M059J (cell line): ENCODE measurements at regions not wholly inside any gene's neighbourhood (a gene's known extent, or its start where the extent isn't known, plus 50 kb on each side); places are given as distances from the start of the nearest gene placed in this dataset.
"Not testable (repeated sequence)": the region's sequence is repeated elsewhere in the genome, so short reads cannot be mapped to it uniquely, and the experiment has no call there.

Source experiments
- DNase-seq: peaks from one replicate; pipeline ENCODE4 v3.0.0-alpha.2; 2012; ENCODE audit warnings: low read depth

DNA sequence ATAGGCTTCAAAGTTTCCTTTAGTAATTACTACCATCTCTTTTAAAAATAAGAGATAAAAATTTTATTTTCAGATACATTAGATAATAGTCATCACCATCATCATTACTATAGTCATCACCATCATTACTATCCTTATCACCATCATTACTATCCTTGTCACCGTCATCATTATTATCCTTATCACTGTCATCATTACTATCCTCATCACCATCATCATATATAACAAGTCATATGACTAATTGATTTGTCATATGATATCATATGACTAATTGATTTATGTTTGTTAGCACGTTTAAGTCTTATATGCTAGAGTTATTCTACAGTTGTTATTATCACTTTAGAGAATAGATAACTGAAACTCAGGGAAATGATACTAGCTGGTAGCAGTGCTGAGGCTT, 382.1 kb upstream of the CDH18 start:
- no peak for DNase-seq

DNA sequence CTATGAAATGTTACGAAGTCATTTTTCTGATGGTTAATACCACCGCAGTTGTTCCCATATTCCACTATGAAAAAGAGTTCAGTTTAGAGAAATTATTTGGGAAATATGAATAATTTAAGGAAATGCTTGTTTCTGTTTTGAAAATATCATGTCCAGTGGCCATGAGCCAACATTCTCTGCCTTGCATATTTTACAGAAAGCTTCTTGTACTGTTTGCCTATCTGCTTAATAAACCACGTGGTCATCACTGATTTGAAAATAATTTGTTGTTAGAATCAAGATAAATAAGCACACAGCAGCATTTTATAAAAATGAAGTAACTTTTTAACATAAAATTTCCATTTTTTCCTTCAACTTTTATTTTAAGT, 381.5 kb upstream of the CDH18 start:
- no peak for DNase-seq

DNA sequence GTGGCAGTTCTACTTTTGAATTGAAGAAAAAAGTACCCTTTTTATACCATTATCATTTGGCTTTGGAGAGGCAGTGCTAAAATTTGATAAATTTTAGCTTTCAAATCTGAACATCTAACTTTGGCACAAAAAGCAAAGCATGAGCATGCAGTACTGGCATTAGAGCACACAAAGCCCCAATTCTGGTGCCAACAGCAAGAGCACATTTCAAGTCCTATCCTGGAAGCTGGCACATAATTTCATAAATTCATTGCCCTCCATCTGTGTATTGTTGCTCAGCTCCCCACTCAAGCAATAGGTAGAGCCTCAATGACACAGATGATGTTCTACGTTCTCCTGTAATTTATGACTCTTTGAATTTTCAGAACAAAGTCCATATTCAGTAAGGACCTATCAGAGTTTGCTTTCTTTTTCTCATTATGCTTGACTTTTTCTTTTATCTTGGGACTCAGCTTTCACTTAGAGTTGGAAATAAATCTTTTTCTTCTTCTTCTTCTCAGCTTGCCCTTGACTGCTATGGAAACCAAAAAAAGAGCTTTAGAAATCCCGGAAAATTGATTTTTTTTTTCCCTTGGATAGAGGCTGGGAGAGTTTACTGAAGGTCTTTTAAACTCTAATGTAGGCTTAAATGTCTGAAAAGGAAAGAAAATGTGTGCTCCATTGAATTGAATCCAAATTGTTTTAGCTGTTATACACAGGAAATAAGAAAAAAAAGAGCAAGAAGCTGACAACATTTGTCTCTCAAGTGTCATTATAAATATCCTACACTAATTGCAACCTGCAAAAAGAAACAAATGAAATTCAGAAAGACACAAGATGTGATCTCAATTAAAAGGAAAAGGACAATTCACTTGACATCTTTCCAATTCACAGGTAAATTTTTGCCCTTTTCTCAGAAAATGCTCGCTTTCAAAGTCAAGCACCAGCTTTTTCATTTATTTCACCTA, 380.8 kb upstream of the CDH18 start:
- no peak for DNase-seq

DNA sequence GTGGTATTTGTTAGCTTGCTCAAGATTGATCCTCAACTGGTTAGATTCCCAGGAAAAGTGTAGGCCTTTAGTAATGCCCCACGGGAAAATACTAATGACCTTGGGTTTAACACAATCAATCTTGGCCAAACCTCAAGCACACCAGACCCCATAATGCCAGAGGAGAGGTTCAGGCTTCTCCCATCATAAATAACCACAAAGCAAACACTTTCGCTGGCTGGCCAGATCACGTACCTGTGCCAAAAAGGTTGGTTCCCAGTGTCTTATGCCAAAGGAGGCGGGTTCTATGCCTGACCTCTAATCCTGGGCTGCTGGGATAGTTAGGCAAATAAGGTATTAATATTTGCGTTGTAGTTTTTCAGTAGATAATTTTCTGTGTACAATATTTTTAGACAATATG, 379.2 kb upstream of the CDH18 start:
- DNase-seq: no peak

DNA sequence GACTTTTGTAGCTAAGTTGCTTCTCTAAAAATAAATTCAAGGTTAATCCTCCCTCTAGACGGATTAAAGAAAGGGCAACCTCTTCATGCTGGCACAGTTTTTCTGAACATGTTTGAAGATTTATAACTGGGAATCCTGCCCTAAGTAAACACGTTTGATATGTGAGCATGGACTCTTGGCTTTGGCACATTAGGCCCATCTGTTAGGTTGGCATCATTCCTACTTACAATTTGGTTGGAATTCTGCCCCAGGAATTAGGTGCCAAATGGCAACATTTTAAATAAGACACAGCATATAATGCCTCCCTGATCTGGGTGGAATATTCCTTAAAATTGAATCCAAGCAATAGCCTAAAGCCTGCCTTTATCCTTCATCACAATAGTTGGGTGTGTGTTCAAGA, 372.3 kb upstream of the CDH18 start:
- no peak for DNase-seq

DNA sequence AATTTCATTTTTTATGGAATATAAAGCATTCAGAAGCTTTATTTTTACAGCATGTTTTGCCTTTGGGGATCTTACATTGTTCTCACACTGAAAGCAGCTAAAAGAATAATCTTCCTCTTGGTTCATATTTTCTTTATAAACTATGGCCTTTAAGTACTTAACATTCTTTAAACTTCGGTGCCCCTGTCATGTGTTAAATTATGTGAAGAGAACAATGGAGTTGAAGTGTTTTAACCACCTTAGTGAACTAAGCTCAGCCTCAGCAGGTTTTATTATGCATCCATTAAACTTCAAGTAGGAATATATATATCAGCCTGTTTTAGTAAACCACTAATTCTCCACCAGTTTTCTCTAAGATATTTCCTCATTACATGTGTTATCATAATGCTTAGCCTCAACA, 371.4 kb upstream of the CDH18 start:
- DNase-seq: no peak

DNA sequence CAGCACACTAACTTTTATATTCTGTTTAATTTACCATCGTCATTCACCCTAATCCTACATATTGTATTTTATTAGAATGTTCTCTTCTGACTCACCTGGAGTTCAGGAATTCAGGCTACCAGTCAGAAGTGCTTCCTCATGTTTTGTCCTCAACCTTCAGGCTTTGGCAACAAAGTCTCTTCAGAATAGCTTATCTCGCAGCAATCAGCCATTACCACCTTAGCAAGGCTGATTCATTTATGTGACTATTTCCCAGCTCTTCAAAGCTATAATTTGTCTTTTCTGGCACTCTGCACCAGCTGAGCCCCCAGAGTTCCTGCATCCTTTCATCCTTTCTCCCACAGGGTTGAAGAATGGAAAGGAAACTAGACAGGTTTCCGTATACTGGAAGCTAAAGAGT, 365.5 kb upstream of the CDH18 start:
- peak; percentile 48 for DNase-seq

GRCh38 chr5:20351849-20352248, 363.8 kb upstream of the CDH18 start:
- DNase-seq: no peak

DNA sequence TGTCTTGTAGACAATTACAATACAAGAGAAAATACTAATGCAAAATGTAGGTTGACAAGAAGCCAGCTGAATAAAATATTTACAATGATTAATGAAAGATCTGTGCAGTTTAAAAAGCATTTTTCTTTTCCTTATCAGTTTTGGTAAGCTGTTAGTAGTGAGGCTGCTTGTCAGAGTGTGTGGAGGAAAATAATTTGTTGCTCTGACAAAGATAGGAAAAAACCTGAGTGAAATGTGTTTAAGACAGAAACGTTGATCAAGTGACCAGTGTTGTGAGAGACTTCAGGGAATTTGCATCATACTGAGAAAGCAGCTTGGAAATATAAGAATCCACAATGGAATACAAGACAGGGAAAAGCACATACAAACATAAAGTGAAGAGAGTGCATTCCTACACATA, 360.3 kb upstream of the CDH18 start:
- no peak for DNase-seq

- DNase-seq: no peak
These were observed 359.3 kb upstream of the CDH18 start for GRCh38 chr5:20347334-20347733.

- DNase-seq: no peak
These were observed 352.1 kb upstream of the CDH18 start for GRCh38 chr5:20340126-20340525.

DNA sequence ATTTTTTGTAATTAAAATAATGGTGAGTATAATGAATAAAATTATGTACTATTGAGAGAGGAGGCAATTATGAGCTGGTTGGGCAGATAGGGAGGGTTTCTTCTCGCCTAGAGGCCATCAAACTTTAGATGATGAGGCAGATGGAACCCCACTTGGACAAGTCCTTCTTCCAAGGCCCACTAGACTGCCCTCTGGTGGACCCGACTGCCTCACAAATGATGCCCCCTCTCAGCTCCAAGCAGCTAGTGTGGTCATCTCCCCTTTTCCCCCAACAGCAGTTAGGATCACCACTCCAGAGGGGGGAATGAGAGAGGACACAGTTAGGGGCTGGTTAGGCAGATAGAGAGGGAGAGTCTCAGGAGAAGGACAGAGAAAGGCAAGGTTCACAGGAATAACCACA, 348.0 kb upstream of the CDH18 start:
- DNase-seq: no peak

- no peak for DNase-seq
These were observed 343.8 kb upstream of the CDH18 start for GRCh38 chr5:20331826-20332225.

GRCh38 chr5:20323323-20323722, 335.3 kb upstream of the CDH18 start:
- no peak for DNase-seq

GRCh38 chr5:20307391-20307790, 319.4 kb upstream of the CDH18 start:
- DNase-seq: no peak

DNA sequence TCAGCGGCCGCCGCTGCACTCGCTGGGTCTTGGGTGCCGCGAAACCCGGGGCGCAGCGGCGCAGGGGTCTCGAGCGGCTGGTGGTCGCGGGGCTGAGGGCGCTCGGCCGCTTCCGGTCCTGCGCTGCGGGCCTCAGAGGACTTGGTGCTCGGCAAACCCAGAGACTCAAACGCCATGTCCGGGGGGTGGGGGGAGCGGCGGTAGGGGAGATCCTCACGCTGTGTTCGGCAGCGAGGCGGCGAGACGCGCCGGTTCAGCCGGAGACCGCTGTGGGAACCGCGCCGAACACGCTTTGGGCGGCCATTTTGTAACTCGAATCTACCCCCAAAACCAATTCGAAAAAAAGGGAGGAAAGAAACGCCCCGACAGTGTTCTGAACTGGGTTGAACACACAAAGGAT, 317.5 kb upstream of the CDH18 start:
- DNase-seq: no peak

GRCh38 chr5:20304570-20304969, 316.6 kb upstream of the CDH18 start:
- not testable (repeated sequence) for DNase-seq

DNA sequence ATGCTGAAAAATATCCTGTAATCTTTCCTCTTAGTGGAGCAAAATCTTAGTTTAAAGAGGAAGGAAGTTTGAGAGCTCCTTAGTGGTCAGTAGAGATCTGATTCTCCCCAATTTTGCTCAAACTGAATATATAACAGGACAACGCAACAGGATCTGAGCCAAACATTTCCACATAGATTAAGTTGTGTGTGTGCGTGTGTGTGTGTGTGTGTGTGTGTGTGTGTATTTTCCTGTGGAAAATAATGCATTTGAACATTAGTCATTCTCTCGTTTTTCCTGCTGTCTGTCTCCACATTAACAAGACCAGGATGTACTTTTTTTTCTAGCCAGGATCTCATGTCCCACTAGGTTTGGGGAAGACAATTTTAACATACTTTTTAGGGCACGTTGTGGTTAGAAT, 312.1 kb upstream of the CDH18 start:
- DNase-seq: no peak

GRCh38 chr5:20294696-20295095, 306.7 kb upstream of the CDH18 start:
- DNase-seq: no peak

- peak; percentile 51 for DNase-seq
These were observed 303.8 kb upstream of the CDH18 start for GRCh38 chr5:20291766-20292165.

DNA sequence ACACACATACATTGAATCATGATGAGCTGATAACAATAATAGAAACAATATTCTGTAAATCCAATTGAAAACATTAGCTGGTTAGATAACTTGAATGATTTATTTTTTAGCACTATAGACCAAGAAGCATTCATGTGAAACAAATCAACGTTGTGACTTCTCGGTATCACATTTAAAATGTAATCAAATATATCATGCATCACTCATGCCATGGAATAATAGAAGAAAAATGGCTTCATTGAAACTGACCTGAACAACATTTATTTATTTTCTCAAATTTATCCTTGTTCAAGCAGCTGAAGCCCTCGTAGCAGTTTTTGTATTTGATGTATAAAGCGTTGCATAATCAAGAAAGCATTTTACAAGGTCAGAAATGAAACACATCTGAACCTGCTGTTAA, 299.6 kb upstream of the CDH18 start:
- DNase-seq: no peak

GRCh38 chr5:20286512-20286911, 298.5 kb upstream of the CDH18 start:
- peak; percentile 66 for DNase-seq

- DNase-seq: no peak
These were observed 288.9 kb upstream of the CDH18 start for GRCh38 chr5:20276959-20277263.
